Fibroblast of lung (primary cell): ENCODE measurements at regions not wholly inside any gene's neighbourhood (a gene's known extent, or its start where the extent isn't known, plus 50 kb on each side); places are given as distances from the start of the nearest gene placed in this dataset.

Source experiments
- DNase-seq, 2 donors: peaks; one replicate each; pipeline versions ENCODE4 v3.0.0 to v3.0.0-alpha.2; 2010; ENCODE audit warnings: low read depth in 2 of 2
- H2AFZ ChIP-seq: 2 replicates; pipeline ENCODE4 v1.5.1; 2012; ENCODE audit warnings: low read length, control low read depth, inconsistent platforms
- H3K27ac ChIP-seq: 2 replicates; pipeline ENCODE4 v1.5.1; 2011; ENCODE audit warnings: low read length, control low read depth; ENCODE audit not compliant: insufficient read depth
- H3K27me3 ChIP-seq: 2 replicates; pipeline ENCODE4 v1.5.1; 2011; ENCODE audit warnings: mild to moderate bottlenecking, low read length; ENCODE audit not compliant: control insufficient read depth, insufficient read depth
- H3K36me3 ChIP-seq: 2 replicates; pipeline ENCODE4 v1.5.1; 2011; ENCODE audit warnings: low read length; ENCODE audit not compliant: control insufficient read depth, insufficient read depth
- H3K4me1 ChIP-seq: 2 replicates; pipeline ENCODE4 v1.5.1; 2011; ENCODE audit warnings: low read length; ENCODE audit not compliant: control insufficient read depth, insufficient read depth; ENCODE audit errors: extremely low read depth
- H3K4me2 ChIP-seq: 2 replicates; pipeline ENCODE4 v1.5.1; 2011; ENCODE audit warnings: low read length, control low read depth; ENCODE audit not compliant: insufficient read depth; ENCODE audit errors: extremely low read depth
- H3K4me3 ChIP-seq, 4 experiments: fragments of 200-600 bp in 1 of 4; sonication (generic) in 1 of 4; replicated peaks in 1 of 4; 2 replicates each; pipeline ENCODE4 v1.5.1; 2011 to 2016; ENCODE audit warnings: low read length in 4 of 4, low read depth in 3 of 4, mild to moderate bottlenecking in 3 of 4, control low read depth in 2 of 4, inconsistent platforms in 1 of 4, mixed read lengths in 1 of 4; ENCODE audit not compliant: insufficient read depth in 1 of 4; ENCODE audit errors: control extremely low read depth in 1 of 4
- H3K79me2 ChIP-seq: 2 replicates; pipeline ENCODE4 v1.5.1; 2012; ENCODE audit warnings: mild to moderate bottlenecking, low read length, inconsistent platforms; ENCODE audit not compliant: control insufficient read depth, insufficient read depth
- H3K9ac ChIP-seq: 2 replicates; pipeline ENCODE4 v1.5.1; 2011; ENCODE audit warnings: mild to moderate bottlenecking, low read length, control low read depth; ENCODE audit not compliant: insufficient read depth
- H3K9me3 ChIP-seq: 2 replicates; pipeline ENCODE4 v1.5.1; 2012; ENCODE audit warnings: low read depth, low read length; ENCODE audit not compliant: control insufficient read depth, insufficient read depth
- H4K20me1 ChIP-seq: 2 replicates; pipeline ENCODE4 v1.5.1; 2011; ENCODE audit warnings: low read length; ENCODE audit not compliant: control insufficient read depth, insufficient read depth; ENCODE audit errors: extremely low read depth
- EZH2 ChIP-seq: IDR thresholded peaks from 2 replicates; pipeline ENCODE4 v1.5.1; 2012; ENCODE audit warnings: low read length, control low read depth, mild to moderate bottlenecking; ENCODE audit errors: missing control alignments
- TF ChIP-seq, protein P1 (sequence below), 2 donors: IDR thresholded peaks in 1 of 2; conservative IDR thresholded peaks in 1 of 2; 1 replicate in 1 of 2; 2 replicates in 1 of 2; pipeline ENCODE4 v1.5.1; 2011 to 2012; ENCODE audit warnings: low read length in 2 of 2, control low read depth in 1 of 2, inconsistent platforms in 1 of 2, low read depth in 1 of 2, mild to moderate bottlenecking in 1 of 2

DNA sequence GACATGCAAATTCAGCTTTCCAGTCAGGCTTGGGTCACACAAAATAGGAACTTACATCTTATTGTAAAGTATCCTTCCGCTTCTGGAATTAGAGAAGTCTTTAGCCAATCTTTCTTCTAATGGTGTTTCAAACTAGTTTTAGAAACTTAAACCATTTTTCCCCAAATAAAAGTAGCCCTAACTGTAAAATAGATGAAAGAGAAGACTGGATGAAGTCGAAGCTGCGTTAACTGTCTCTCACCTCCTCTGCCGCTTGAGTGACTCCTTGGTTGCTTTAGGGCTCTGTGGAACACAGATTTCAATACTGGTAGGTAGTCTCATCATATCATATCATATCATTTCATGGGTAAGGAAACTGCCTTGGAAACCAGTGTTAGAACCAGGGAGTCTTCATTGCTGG, 498.4 kb downstream of the XIRP2 start:
- DNase-seq, result no peak
- no peaks in the 10 kb centered on the region for H3K79me2 ChIP-seq
- no peaks in the 10 kb centered on the region for H3K4me1 ChIP-seq
- TF ChIP-seq, protein P1, sequence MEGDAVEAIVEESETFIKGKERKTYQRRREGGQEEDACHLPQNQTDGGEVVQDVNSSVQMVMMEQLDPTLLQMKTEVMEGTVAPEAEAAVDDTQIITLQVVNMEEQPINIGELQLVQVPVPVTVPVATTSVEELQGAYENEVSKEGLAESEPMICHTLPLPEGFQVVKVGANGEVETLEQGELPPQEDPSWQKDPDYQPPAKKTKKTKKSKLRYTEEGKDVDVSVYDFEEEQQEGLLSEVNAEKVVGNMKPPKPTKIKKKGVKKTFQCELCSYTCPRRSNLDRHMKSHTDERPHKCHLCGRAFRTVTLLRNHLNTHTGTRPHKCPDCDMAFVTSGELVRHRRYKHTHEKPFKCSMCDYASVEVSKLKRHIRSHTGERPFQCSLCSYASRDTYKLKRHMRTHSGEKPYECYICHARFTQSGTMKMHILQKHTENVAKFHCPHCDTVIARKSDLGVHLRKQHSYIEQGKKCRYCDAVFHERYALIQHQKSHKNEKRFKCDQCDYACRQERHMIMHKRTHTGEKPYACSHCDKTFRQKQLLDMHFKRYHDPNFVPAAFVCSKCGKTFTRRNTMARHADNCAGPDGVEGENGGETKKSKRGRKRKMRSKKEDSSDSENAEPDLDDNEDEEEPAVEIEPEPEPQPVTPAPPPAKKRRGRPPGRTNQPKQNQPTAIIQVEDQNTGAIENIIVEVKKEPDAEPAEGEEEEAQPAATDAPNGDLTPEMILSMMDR (conservative IDR thresholded peaks at IDR 0.05 in 1 of 2, IDR thresholded peaks at IDR 0.05 in 1 of 2; ENCODE audit: low read depth in 1 of 2, low read length in 2 of 2), result no peak
- no peak for TF ChIP-seq EZH2
- H3K27me3 ChIP-seq, result no peaks in the 10 kb centered on the region
- H3K4me3 ChIP-seq, result no peak overlapping the region
- no peaks in the 10 kb centered on the region for H4K20me1 ChIP-seq
- H3K9ac ChIP-seq, result no peak overlapping the region
- no peak overlapping the region for H3K4me2 ChIP-seq
- no peaks in the 10 kb centered on the region for H3K9me3 ChIP-seq
- H2AFZ ChIP-seq, result no peak overlapping the region
- H3K27ac ChIP-seq, result no peak overlapping the region
- no peaks in the 10 kb centered on the region for H3K36me3 ChIP-seq

DNA sequence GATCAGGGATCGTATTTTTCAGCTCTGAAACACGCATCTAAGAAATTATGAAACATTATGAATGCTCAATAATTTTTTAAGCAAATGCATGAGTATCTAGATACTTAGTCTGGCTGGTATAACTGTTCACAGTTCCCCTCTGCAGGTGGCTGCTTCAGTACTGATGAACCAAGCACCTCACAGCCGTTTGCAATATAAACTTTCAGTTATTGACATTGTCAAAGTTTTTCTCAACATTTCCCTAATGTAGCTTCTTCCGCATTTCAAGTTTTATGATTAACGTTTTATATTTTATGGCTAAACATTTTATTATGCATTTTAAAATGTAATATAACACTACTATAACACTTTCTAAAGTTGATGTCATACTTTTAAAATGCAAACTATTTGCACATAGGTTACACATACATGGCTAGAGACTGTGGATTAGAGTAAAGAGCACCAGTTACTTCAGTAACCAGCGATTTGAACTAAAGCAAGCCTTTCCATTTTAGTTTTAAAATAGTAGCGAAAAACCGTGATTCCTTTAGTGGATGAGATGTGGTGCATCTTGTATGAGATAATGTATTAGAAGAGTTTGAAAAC, 495.4 kb downstream of the XIRP2 start:
- Histone ChIP-seq H3K79me2 (no peaks in the 10 kb centered on the region), H3K27ac (no peak overlapping the region), H3K4me2 (no peak overlapping the region), H2AFZ (no peak overlapping the region), H3K36me3 (no peaks in the 10 kb centered on the region), H3K27me3 (no peaks in the 10 kb centered on the region), H4K20me1 (no peaks in the 10 kb centered on the region), H3K4me1 (no peaks in the 10 kb centered on the region), H3K9me3 (no peaks in the 10 kb centered on the region), H3K4me3 (no peak overlapping the region), H3K9ac (no peak overlapping the region)
- DNase-seq, result no peak
- no peak for TF ChIP-seq EZH2
- TF ChIP-seq, protein P1 (conservative IDR thresholded peaks at IDR 0.05 in 1 of 2, IDR thresholded peaks at IDR 0.05 in 1 of 2; ENCODE audit: low read depth in 1 of 2, low read length in 2 of 2), result no peak

DNA sequence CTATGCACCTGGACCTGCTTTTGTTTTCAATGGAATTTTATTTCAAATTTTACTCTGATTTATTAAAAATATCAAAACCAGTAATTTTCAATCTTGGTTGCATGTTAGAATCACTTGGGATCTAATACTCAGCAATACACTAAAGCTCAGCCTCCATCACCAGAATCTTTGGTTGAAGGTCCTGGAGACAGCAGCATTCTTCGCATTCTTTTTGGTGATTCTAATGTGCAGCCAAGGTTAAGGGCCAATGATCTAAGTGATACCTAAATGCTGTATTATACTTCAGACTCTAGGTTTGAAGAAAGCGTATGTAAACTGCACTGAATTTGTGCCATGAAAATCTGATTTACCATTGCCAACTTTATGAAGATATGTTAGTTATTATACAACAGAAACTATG, 493.1 kb downstream of the XIRP2 start:
- H3K36me3 ChIP-seq, result no peaks in the 10 kb centered on the region
- H4K20me1 ChIP-seq, result no peaks in the 10 kb centered on the region
- no peak overlapping the region for H3K27ac ChIP-seq
- no peak overlapping the region for H3K4me3 ChIP-seq
- no peaks in the 10 kb centered on the region for H3K4me1 ChIP-seq
- TF ChIP-seq, protein P1 (conservative IDR thresholded peaks at IDR 0.05 in 1 of 2, IDR thresholded peaks at IDR 0.05 in 1 of 2; ENCODE audit: low read depth in 1 of 2, low read length in 2 of 2), result no peak
- TF ChIP-seq EZH2, result no peak
- H3K79me2 ChIP-seq, result no peaks in the 10 kb centered on the region
- H3K9ac ChIP-seq, result no peak overlapping the region
- no peak overlapping the region for H2AFZ ChIP-seq
- no peak overlapping the region for H3K4me2 ChIP-seq
- no peak for DNase-seq
- no peaks in the 10 kb centered on the region for H3K27me3 ChIP-seq
- no peaks in the 10 kb centered on the region for H3K9me3 ChIP-seq
